PFSK-1 (cell line): ENCODE measurements at regions not wholly inside any gene's neighbourhood (a gene's known extent, or its start where the extent isn't known, plus 50 kb on each side); places are given as distances from the start of the nearest gene placed in this dataset.

ENCODE experiments used
- FOXP2 ChIP-seq: optimal IDR thresholded peaks from 2 replicates; pipeline ENCODE3; 2011; ENCODE audit warnings: borderline replicate concordance, control low read depth, inconsistent platforms; ENCODE audit not compliant: insufficient read depth; ENCODE audit errors: extremely low read length, extremely low read depth
- POLR2AphosphoS5 ChIP-seq: IDR thresholded peaks from 2 replicates; pipeline ENCODE4 v1.6.1; 2012; ENCODE audit warnings: low read depth, mild to moderate bottlenecking, control low read depth, low read length, moderate library complexity
- REST ChIP-seq, 2 experiments: IDR thresholded peaks; 2 replicates each; pipeline versions ENCODE4 v1.6.1 to v1.8.0; 2011 to 2012; ENCODE audit warnings: low read depth in 2 of 2, low read length in 2 of 2, control low read depth in 1 of 2, inconsistent platforms in 1 of 2, mild to moderate bottlenecking in 1 of 2, moderate library complexity in 1 of 2; ENCODE audit not compliant: insufficient read depth in 1 of 2
- SIN3A ChIP-seq: IDR thresholded peaks from 2 replicates; pipeline ENCODE4 v1.6.1; 2012; ENCODE audit warnings: mild to moderate bottlenecking, low read length, moderate library complexity, borderline replicate concordance; ENCODE audit not compliant: insufficient read depth
- TAF1 ChIP-seq: IDR thresholded peaks from 2 replicates; pipeline ENCODE4 v1.6.1; 2012; ENCODE audit warnings: low read length, control low read depth, borderline replicate concordance; ENCODE audit not compliant: insufficient read depth

DNA sequence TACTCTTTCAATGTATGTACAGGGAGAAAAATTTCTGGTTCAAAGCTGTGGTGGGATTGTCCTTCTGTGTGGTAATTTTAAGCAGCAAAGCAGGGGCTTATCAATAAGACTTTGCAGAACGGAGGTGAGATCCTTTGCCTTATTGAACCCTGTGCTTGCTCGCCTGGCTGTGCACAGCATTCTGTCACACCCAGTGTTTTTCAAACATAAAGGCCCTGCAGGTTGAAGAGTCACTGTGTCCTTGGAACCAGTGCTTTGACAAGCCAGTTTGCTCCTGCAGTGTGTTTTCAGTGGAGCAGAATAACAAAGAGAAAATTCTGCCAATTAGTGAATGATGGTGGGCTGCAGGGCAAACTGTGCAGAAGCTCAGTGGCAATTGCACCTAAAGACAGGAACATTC lies 236.7 kb upstream of the PCSK5 start:
- TF ChIP-seq REST (IDR thresholded peaks at IDR 0.05; ENCODE audit: insufficient read depth in 1 of 2, low read depth in 2 of 2, low read length in 2 of 2) (no peak), POLR2AphosphoS5 (no peak), TAF1 (no peak), SIN3A (no peak), FOXP2 (no peak)
